K562 (cell line): ENCODE measurements at regions not wholly inside any gene's neighbourhood (a gene's known extent, or its start where the extent isn't known, plus 50 kb on each side); places are given as distances from the start of the nearest gene placed in this dataset.

Experiments
- CTCF ChIP-seq, 3 experiments: IDR thresholded peaks in 2 of 3; conservative IDR thresholded peaks in 1 of 3; 2 replicates each; pipeline ENCODE4 v1.5.1; 2011 to 2012; ENCODE audit warnings: low read length in 3 of 3, mild to moderate bottlenecking in 3 of 3, control low read depth in 2 of 3, improper control_type of control experiment in 1 of 3, inconsistent platforms in 1 of 3, low read depth in 1 of 3, mixed read lengths in 1 of 3, moderate library complexity in 1 of 3; ENCODE audit not compliant: insufficient read depth in 2 of 3
- HDGF ChIP-seq: fragments of 450-650 bp; IDR thresholded peaks from 2 replicates; pipeline ENCODE4 v1.6.1; 2016
- NR2C1 ChIP-seq, 2 experiments: fragments of 450-650 bp; IDR thresholded peaks; 2 replicates each; pipeline ENCODE4 v1.6.1; 2017; ENCODE audit warnings: mild to moderate bottlenecking in 2 of 2, antibody characterized with exemption in 1 of 2, inconsistent platforms in 1 of 2, missing compliant biosample characterization in 1 of 2, missing genetic modification characterization in 1 of 2
- TARDBP ChIP-seq: fragments of 450-650 bp; IDR thresholded peaks from 2 replicates; pipeline ENCODE4 v1.6.1; 2016

DNA sequence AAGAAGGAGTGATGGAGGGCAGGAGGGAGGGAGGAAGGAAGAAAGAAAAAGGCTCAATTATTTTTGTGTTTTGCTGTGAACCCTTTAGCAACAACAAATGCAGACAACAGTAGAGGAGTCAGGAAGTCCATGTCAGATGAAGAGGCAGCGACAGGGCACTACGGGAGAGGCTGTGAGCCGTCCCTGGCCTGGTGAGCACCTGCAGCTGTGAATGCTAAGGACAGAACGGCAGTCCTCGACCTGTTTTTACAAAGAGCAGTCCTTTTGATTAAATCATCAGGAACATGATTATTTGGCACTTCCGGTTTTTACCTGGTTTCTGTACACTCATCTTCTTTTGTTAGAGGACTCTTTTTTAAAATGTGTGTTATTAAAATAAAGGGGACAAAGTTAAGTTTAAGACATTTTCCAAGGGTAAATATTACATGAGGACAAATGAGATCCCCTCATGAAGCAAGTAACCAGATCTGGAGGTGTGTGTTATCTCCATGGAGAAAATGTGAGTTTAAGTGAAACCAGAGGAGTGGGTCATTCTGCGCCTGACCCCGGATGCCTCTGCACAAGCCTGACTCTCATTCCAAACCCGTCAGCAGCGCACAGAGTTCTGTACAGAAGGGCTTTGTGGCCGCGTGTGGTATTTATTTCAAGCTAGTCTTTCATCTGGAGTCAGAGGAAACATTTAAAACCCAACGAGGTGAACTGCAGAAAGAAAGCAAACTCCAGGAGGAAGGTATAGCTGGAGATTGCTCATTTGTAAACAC lies 492.5 kb downstream of the SOX11 start:
- TF ChIP-seq TARDBP (no peak), NR2C1 (IDR thresholded peaks at IDR 0.05) (no peak), NR2C1 (tag; IDR thresholded peaks at IDR 0.05) (no peak), CTCF (IDR thresholded peaks at IDR 0.05 in 2 of 3, conservative IDR thresholded peaks at IDR 0.05 in 1 of 3; ENCODE audit: insufficient read depth in 2 of 3, low read depth in 1 of 3, low read length in 3 of 3) (no peak), HDGF (no peak)
